Endothelial cell of umbilical vein (primary cell): ENCODE measurements at regions not wholly inside any gene's neighbourhood (a gene's known extent, or its start where the extent isn't known, plus 50 kb on each side); places are given as distances from the start of the nearest gene placed in this dataset.

Source experiments
- BruUV-seq: library from RNA; stranded (reverse); fragments of 400-500 nt; replicated peaks from 2 replicates; lab custom pipeline; 2021; lab: Mats Ljungman, UMichigan
- CTCF ChIA-PET: fragments of 300-600, 350-600 bp; sonication (Branson Sonifier 250); formaldehyde crosslinking; loops from one replicate; lab custom pipeline; 2021; ENCODE audit warnings: antibody characterized with exemption, inconsistent platforms; lab: Charles Lee
- POLR2A ChIA-PET: fragments of 300-600, 350-600 bp; sonication (Branson Sonifier 250); formaldehyde crosslinking; loops from one replicate; lab custom pipeline; 2021; ENCODE audit warnings: antibody characterized with exemption, inconsistent platforms; lab: Charles Lee
- DNase-seq: peaks from one replicate; pipeline ENCODE4 v3.0.0-alpha.2; 2011; ENCODE audit warnings: low read depth, low spot score
- FAIRE-seq: peaks from 2 replicates; lab custom pipeline; 2011; peaks lifted over from hg19 to GRCh38; lab: Jason Lieb, UNC
- H2AFZ ChIP-seq: 2 replicates; pipeline ENCODE4 v1.6.0; 2012; ENCODE audit warnings: low read depth, low read length, control low read depth, inconsistent platforms
- H3K27ac ChIP-seq: 2 replicates; pipeline ENCODE4 v1.5.1; 2011; ENCODE audit warnings: low read depth, mild to moderate bottlenecking, control low read depth, low read length, moderate library complexity; ENCODE audit not compliant: insufficient read depth
- H3K27me3 ChIP-seq, 2 experiments: 2 replicates each; pipeline versions ENCODE4 v1.6.0 to v1.6.1; 2011; ENCODE audit warnings: low read length in 2 of 2, mixed read lengths in 1 of 2; ENCODE audit not compliant: control insufficient read depth in 2 of 2, insufficient read depth in 2 of 2
- H3K36me3 ChIP-seq, 2 experiments: 2 replicates in 1 of 2; 3 replicates in 1 of 2; pipeline ENCODE4 v1.5.1; 2011; ENCODE audit warnings: low read length in 2 of 2, mild to moderate bottlenecking in 1 of 2, moderate library complexity in 1 of 2; ENCODE audit not compliant: control insufficient read depth in 2 of 2, insufficient read depth in 2 of 2; ENCODE audit errors: extremely low read depth in 1 of 2
- H3K4me1 ChIP-seq: 3 replicates; pipeline ENCODE4 v1.5.1; 2011; ENCODE audit warnings: mild to moderate bottlenecking, low read length; ENCODE audit not compliant: control insufficient read depth, insufficient read depth; ENCODE audit errors: extremely low read depth
- H3K4me2 ChIP-seq: 2 replicates; pipeline ENCODE4 v1.6.1; 2011; ENCODE audit warnings: low read length, control low read depth, mixed read lengths; ENCODE audit not compliant: insufficient read depth
- H3K4me3 ChIP-seq, 3 experiments: fragments of 200-600 bp in 1 of 3; sonication (generic), shearing (Covaris generic) in 1 of 3; replicated peaks in 1 of 3; 2 replicates each; pipeline ENCODE4 v1.5.1; 2011 to 2016; ENCODE audit warnings: control low read depth in 3 of 3, low read length in 3 of 3, mild to moderate bottlenecking in 2 of 3, inconsistent platforms in 1 of 3, low read depth in 1 of 3, moderate library complexity in 1 of 3; ENCODE audit not compliant: insufficient read depth in 1 of 3
- H3K79me2 ChIP-seq: 2 replicates; pipeline ENCODE4 v1.6.0; 2012; ENCODE audit warnings: low read length, inconsistent platforms; ENCODE audit not compliant: control insufficient read depth, insufficient read depth
- H3K9ac ChIP-seq: replicated peaks from 2 replicates; pipeline ENCODE3; 2011; ENCODE audit warnings: low read length, control low read depth; ENCODE audit not compliant: insufficient read depth; ENCODE audit errors: extremely low read depth
- H3K9me1 ChIP-seq: replicated peaks from 3 replicates; pipeline ENCODE4 v1.6.0; 2011; ENCODE audit warnings: mild to moderate bottlenecking, low read length; ENCODE audit not compliant: control insufficient read depth, insufficient read depth; ENCODE audit errors: extremely low read depth
- H3K9me3 ChIP-seq: replicated peaks from 2 replicates; pipeline ENCODE4 v1.5.1; 2012; ENCODE audit warnings: low read length, inconsistent platforms; ENCODE audit not compliant: control insufficient read depth, insufficient read depth
- H4K20me1 ChIP-seq: replicated peaks from 2 replicates; pipeline ENCODE3; 2011; ENCODE audit warnings: mild to moderate bottlenecking, low read length; ENCODE audit not compliant: control insufficient read depth, insufficient read depth; ENCODE audit errors: extremely low read depth
- CTCF ChIP-seq, 2 donors: IDR thresholded peaks; 1 replicate in 1 of 2; 2 replicates in 1 of 2; pipeline ENCODE4 v1.5.1; 2011; ENCODE audit warnings: low read length in 2 of 2, mild to moderate bottlenecking in 2 of 2, moderate library complexity in 2 of 2, control low read depth in 1 of 2, inconsistent platforms in 1 of 2, low read depth in 1 of 2; ENCODE audit not compliant: insufficient read depth in 1 of 2; ENCODE audit errors: extremely low read depth in 1 of 2
- EZH2 ChIP-seq: IDR thresholded peaks from 2 replicates; pipeline ENCODE4 v1.6.1; 2012; ENCODE audit warnings: borderline replicate concordance, low read depth, mild to moderate bottlenecking, moderate library complexity, low read length, inconsistent platforms; ENCODE audit not compliant: severe bottlenecking
- GATA2 ChIP-seq: IDR thresholded peaks from 2 replicates; pipeline ENCODE4 v1.7.0; 2011; ENCODE audit warnings: low read depth, mild to moderate bottlenecking, moderate library complexity, mixed read lengths, low read length; ENCODE audit not compliant: insufficient read length, insufficient read depth
- MAX ChIP-seq: IDR thresholded peaks from 2 replicates; pipeline ENCODE4 v1.6.1; 2011; ENCODE audit not compliant: insufficient read depth, insufficient read length
- MYC ChIP-seq: IDR thresholded peaks from one replicate; pipeline ENCODE4 v1.6.1; 2011; ENCODE audit warnings: mild to moderate bottlenecking, low read depth, low read length
- POLR2A ChIP-seq: IDR thresholded peaks from 2 replicates; pipeline ENCODE4 v1.6.1; 2012; ENCODE audit warnings: low read depth, mild to moderate bottlenecking, control low read depth, low read length
- dilution Hi-C: fragments of 300-500 bp; cut with MboI; formaldehyde crosslinking; loops from one replicate; pipeline ENCODE4 v1.15.0; 2019; ENCODE audit warnings: low sequenced_read_pairs; ENCODE audit not compliant: extremely low pct_ligation_motif_present
- intact Hi-C: fragments of 100-400 bp; cut with micrococcal nuclease; formaldehyde crosslinking; loops from one replicate; pipeline ENCODE4 v1.10.0; 2022

GRCh38 chr2:100206731-100207255 is 64.4 kb upstream of the AFF3 start:
- H4K20me1 ChIP-seq: no peaks in the 10 kb centered on the region
- dilution Hi-C loops (no loop called here), intact Hi-C loops (no loop called here)
- no peak overlapping the region for H2AFZ ChIP-seq
- H3K4me3 ChIP-seq: no peak overlapping the region
- H3K27ac ChIP-seq: no peak overlapping the region
- no peaks in the 10 kb centered on the region for H3K79me2 ChIP-seq
- no peaks in the 10 kb centered on the region for H3K36me3 ChIP-seq
- no peak overlapping the region for H3K4me2 ChIP-seq
- TF ChIP-seq EZH2 (no peak), CTCF (IDR thresholded peaks at IDR 0.05; ENCODE audit: extremely low read depth in 1 of 2, insufficient read depth in 1 of 2, low read depth in 1 of 2, low read length in 2 of 2) (no peak)
- POLR2A ChIA-PET: no interaction called here
- no peaks in the 10 kb centered on the region for H3K9me1 ChIP-seq
- no peak for FAIRE-seq
- H3K4me1 ChIP-seq: peaks cover under 1% of the 10 kb centered on the region
- H3K9me3 ChIP-seq: no peaks in the 10 kb centered on the region
- BruUV-seq: no TSS peak
- CTCF ChIA-PET: interaction anchor here (1.0 kb wide), 1 partner anchor 56 kb away, joined by 3 read pairs; no protein-coding TSS in a partner anchor
- no peak for DNase-seq
- no peak overlapping the region for H3K9ac ChIP-seq
- H3K27me3 ChIP-seq: peaks cover 3 to 11% of the 10 kb centered on the region in 2 experiments

- Histone ChIP-seq H3K4me3 (no peak overlapping the region), H3K79me2 (no peaks in the 10 kb centered on the region), H4K20me1 (no peaks in the 10 kb centered on the region), H3K36me3 (no peaks in the 10 kb centered on the region), H3K27ac (no peak overlapping the region), H2AFZ (no peak overlapping the region), H3K9me3 (no peaks in the 10 kb centered on the region), H3K27me3 (peaks cover 3 to 5% of the 10 kb centered on the region in 2 experiments), H3K9ac (no peak overlapping the region), H3K4me1 (peaks cover 17% of the 10 kb centered on the region), H3K4me2 (no peak overlapping the region), H3K9me1 (no peaks in the 10 kb centered on the region)
- dilution Hi-C loops (no loop called here), intact Hi-C loops (no loop called here)
- CTCF ChIA-PET: no interaction called here
- POLR2A ChIA-PET: no interaction called here
- TF ChIP-seq MYC (no peak), GATA2 (no peak), MAX (no peak), POLR2A (no peak)
- no TSS peak for BruUV-seq
- FAIRE-seq: no peak
- DNase-seq: no peak
Observed at GRCh38 chr2:100205174-100205573, 62.8 kb upstream of the AFF3 start.
